AG04449 (cell line): ENCODE measurements at regions not wholly inside any gene's neighbourhood (a gene's known extent, or its start where the extent isn't known, plus 50 kb on each side); places are given as distances from the start of the nearest gene placed in this dataset.

Source experiments
- CTCF ChIA-PET: fragments of 350-600 bp; formaldehyde crosslinking; extraction: SDS; loops from one replicate; lab custom pipeline; 2021; ENCODE audit warnings: antibody characterized with exemption; lab: Yijun Ruan, JAX
- POLR2A ChIA-PET: fragments of 400-600, 350-600 bp; formaldehyde crosslinking; extraction: SDS; loops from one replicate; lab custom pipeline; 2020; ENCODE audit warnings: antibody characterized with exemption, inconsistent platforms; lab: Yijun Ruan, JAX
- DNase-seq: peaks from one replicate; pipeline ENCODE4 v3.0.0-alpha.2; 2010; ENCODE audit warnings: low read depth, low spot score
- H3K4me3 ChIP-seq: 2 replicates; pipeline ENCODE4 v1.5.1; 2011; ENCODE audit warnings: low read depth, mild to moderate bottlenecking, control low read depth, low read length
- TF ChIP-seq, protein P1 (sequence below): IDR thresholded peaks from one replicate; pipeline ENCODE4 v1.5.1; 2011; ENCODE audit warnings: mild to moderate bottlenecking, moderate library complexity, low read length, control low read depth, inconsistent platforms; ENCODE audit not compliant: insufficient read depth; ENCODE audit errors: missing control alignments

DNA sequence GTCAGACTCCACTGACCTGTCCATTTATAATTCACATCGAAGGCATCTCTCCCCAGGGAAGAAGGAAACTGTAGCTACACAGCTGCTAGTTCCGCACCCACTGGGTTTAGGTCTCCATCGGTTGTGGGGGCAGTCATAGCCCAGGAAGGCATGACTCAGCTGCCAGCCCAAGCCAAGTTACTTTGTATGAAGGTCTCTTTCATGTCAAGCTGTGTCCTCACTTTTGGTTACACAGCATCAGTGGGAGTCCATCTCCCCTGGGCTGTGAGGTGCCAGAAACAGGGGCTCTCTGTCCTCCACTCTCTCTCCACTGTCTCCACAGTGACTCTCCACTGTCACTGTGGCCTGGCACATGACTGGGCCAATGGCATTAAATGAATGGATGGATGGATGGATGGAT, 585.2 kb downstream of the BRD1 start:
- ChIA-PET CTCF (no interaction called here), POLR2A (no interaction called here)
- TF ChIP-seq, protein P1, sequence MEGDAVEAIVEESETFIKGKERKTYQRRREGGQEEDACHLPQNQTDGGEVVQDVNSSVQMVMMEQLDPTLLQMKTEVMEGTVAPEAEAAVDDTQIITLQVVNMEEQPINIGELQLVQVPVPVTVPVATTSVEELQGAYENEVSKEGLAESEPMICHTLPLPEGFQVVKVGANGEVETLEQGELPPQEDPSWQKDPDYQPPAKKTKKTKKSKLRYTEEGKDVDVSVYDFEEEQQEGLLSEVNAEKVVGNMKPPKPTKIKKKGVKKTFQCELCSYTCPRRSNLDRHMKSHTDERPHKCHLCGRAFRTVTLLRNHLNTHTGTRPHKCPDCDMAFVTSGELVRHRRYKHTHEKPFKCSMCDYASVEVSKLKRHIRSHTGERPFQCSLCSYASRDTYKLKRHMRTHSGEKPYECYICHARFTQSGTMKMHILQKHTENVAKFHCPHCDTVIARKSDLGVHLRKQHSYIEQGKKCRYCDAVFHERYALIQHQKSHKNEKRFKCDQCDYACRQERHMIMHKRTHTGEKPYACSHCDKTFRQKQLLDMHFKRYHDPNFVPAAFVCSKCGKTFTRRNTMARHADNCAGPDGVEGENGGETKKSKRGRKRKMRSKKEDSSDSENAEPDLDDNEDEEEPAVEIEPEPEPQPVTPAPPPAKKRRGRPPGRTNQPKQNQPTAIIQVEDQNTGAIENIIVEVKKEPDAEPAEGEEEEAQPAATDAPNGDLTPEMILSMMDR: no peak
- no peak overlapping the region for H3K4me3 ChIP-seq
- no peak for DNase-seq

DNA sequence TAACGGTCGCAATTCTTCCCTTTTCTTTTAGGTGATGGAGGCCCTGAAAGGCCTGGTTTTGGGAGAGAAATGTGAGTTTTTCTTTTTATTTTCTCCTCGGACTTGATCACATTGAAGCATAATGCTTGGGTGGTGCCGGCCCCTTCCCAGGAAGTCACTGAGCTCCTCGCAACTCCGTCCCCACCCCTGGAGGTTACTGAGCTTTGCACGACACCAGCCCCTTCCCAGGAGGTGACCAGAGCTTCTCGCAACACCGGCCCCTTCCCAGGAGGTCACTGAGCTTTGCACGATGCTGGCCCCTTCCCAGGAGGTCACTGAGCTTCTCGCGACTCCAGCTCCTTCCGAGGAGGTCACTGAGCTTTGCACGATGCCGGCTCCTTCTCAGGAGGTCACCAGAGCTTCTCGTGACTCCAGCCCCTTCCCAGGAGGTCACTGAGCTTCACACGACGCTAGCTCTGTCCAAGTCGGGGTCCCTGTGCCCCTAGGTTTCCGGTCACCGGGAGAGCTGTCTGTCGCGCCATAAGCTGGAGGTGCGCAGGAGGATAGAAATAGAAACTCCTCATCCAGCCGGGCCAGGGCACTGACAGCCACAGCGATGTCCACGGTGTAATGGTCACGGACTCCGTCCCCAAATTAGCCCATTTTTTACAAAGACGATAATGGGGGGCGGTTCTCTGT, 586.4 kb downstream of the BRD1 start:
- TF ChIP-seq, protein P1: no peak
- ChIA-PET POLR2A (interaction anchor here (0.6 kb wide), 1 partner anchor 1811 kb away, joined by 3 read pairs; no protein-coding TSS in a partner anchor), CTCF (no interaction called here)
- no peak overlapping the region for H3K4me3 ChIP-seq
- no peak for DNase-seq

DNA sequence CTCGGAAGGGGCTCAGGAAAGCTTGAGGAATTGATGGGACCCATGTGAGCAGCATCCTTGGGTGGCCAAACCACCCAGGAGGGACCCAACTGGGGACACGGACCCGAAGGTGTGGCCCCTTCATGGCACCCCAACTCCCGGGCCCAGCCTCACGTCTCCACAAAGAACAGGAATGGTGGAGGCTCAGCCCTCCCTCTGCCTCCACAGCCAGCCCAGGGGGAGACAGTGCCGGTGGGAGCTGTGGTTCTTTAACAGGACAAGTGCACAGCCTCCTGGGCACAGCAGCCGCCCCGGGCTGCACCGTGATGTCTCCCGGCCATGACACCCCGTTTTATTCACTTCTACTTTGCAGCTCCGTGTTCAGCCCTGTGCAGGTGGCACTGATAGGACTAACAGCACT, 587.2 kb downstream of the BRD1 start:
- CTCF ChIA-PET: no interaction called here
- DNase-seq: no peak
- TF ChIP-seq, protein P1: no peak
- POLR2A ChIA-PET: no interaction called here
- H3K4me3 ChIP-seq: no peak overlapping the region

DNA sequence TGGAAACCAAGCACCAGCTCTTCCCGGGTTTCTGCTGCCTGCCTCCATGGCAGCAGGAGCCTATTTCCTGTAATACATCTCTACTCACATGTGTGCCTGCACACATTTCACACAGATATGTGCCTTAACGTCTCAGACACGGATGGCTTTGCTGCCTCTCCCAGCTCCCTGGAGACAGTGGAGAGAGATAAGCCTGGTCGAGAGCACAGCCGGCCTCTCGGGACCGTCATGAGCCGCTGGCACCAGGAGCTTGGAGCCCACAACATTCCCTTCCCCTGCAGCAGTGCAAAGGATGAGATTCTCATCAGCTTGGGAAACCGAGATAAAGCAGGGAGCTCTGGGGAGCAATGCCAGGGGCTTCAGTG, 587.7 kb downstream of the BRD1 start:
- ChIA-PET CTCF (no interaction called here), POLR2A (no interaction called here)
- TF ChIP-seq, protein P1: no peak
- DNase-seq: no peak
- H3K4me3 ChIP-seq: no peak overlapping the region

DNA sequence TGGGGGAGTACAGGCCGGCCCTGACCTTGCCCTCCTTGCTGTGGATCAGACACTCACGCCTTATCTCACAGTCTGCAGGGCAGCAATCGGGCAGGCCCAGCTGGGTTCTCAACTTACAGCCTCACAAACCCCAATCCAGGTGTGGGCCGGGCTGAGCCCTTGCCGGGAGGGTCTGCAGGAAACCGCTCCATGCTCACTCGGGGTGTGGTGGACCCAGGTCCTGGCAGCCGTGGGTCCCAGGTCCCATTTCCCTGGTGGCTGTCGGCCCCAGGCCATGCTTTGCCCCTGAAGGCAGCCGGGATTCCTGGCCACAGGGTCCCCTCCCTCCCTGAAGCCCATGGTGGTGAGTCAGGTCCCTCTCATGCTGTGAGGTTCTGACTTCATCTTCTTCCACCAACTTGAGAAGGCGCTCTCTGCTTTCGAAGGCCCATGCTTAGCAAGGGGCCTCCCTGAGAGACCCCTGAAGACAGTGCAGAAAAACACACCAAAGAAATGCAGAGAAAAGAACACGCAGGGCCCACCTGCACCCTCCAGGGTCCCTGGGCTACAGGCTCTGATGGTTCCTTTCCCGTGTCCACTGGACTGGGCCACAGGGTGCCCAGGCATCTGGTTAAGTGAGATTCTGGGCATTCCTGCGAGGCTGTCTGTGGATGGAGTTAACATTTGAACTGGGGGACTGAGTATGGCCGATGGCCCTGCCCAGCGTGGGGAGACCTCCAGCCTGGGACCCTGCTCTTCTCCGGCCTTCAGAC, 588.2 kb downstream of the BRD1 start:
- DNase-seq: no peak
- no peak overlapping the region for H3K4me3 ChIP-seq
- ChIA-PET POLR2A (no interaction called here), CTCF (no interaction called here)
- TF ChIP-seq, protein P1: no peak
